Germinal center (tissue), 1 donor: ENCODE measurements at regions not wholly inside any gene's neighbourhood (a gene's known extent, or its start where the extent isn't known, plus 50 kb on each side); places are given as distances from the start of the nearest gene placed in this dataset.

Experiments used
- DNase-seq: peaks from one replicate; pipeline ENCODE4 v3.0.0; 2012; ENCODE audit warnings: mixed read lengths, low spot score

- DNase-seq: no peak
These were observed 149.3 kb upstream of the CTTNBP2 start for GRCh38 chr7:118022546-118022945.

- DNase-seq: no peak
These were observed 153.6 kb upstream of the CTTNBP2 start for GRCh38 chr7:118026791-118027190.

- no peak for DNase-seq
These were observed 155.0 kb upstream of the CTTNBP2 start for GRCh38 chr7:118028226-118028625.

- DNase-seq: no peak
These were observed 154.0 kb upstream of the LSM8 start for GRCh38 chr7:118029826-118030422.

GRCh38 chr7:118033273-118033672 is 150.7 kb upstream of the LSM8 start:
- DNase-seq: no peak

- DNase-seq: no peak
These were observed 143.9 kb upstream of the LSM8 start for GRCh38 chr7:118039963-118040489.

GRCh38 chr7:118040562-118040961 is 143.4 kb upstream of the LSM8 start:
- peak; percentile 7 for DNase-seq

- DNase-seq: no peak
These were observed 142.6 kb upstream of the LSM8 start for GRCh38 chr7:118041251-118041878.

GRCh38 chr7:118045629-118046028 is 138.3 kb upstream of the LSM8 start:
- no peak for DNase-seq

- DNase-seq: no peak
These were observed 137.9 kb upstream of the LSM8 start for GRCh38 chr7:118046086-118046485.

- DNase-seq: no peak
These were observed 137.2 kb upstream of the LSM8 start for GRCh38 chr7:118046801-118047200.

- DNase-seq: no peak
These were observed 131.6 kb upstream of the LSM8 start for GRCh38 chr7:118052336-118052735.

GRCh38 chr7:118053353-118053752 is 130.6 kb upstream of the LSM8 start:
- no peak for DNase-seq

- DNase-seq: no peak
These were observed 129.4 kb upstream of the LSM8 start for GRCh38 chr7:118054529-118054928.

GRCh38 chr7:118055647-118056046 is 128.3 kb upstream of the LSM8 start:
- DNase-seq: no peak

- no peak for DNase-seq
These were observed 126.6 kb upstream of the LSM8 start for GRCh38 chr7:118057404-118057803.

GRCh38 chr7:118059209-118059608 is 124.8 kb upstream of the LSM8 start:
- DNase-seq: no peak

GRCh38 chr7:118060692-118061091 is 123.3 kb upstream of the LSM8 start:
- DNase-seq: no peak

GRCh38 chr7:118061386-118061785 is 122.6 kb upstream of the LSM8 start:
- DNase-seq: no peak

GRCh38 chr7:118072893-118073674 is 110.9 kb upstream of the LSM8 start:
- DNase-seq: no peak

GRCh38 chr7:118075936-118076335 is 108.0 kb upstream of the LSM8 start:
- DNase-seq: no peak

- no peak for DNase-seq
These were observed 107.4 kb upstream of the LSM8 start for GRCh38 chr7:118076564-118076963.

GRCh38 chr7:118078015-118078414 is 105.9 kb upstream of the LSM8 start:
- DNase-seq: no peak
